ENCODE measurements at regions not wholly inside any gene's neighbourhood (a gene's known extent, or its start where the extent isn't known, plus 50 kb on each side); places are given as distances from the start of the nearest gene placed in this dataset.

- intact Hi-C loops (cut with micrococcal nuclease; ENCODE audit: unreplicated experiment) = no loop called here
- peaks cover 10% of the 10 kb centered on the region; the same call in 1 of the 2 replicates for H3K4me1 ChIP-seq (ENCODE audit: insufficient read depth, low read length)
- FAIRE-seq = no peak
- no peak for DNase-seq (ENCODE audit: low spot score)
- 0% methylated on average over 2 of the region's 2 CpGs for WGBS (ENCODE audit: low lambda C conversion rate)
- H3K4me3 ChIP-seq (replicated peaks in 1 of 3; ENCODE audit: insufficient read depth in 1 of 3, low read depth in 2 of 3, low read length in 3 of 3) = no peak overlapping the region
- CTCF ChIA-PET (ENCODE audit: low intra/inter-chr PET ratio, low total read pairs) = no interaction called here
- no peaks in the 10 kb centered on the region for H4K20me1 ChIP-seq (ENCODE audit: insufficient read depth, low read length)
- POLR2A ChIA-PET = no interaction called here
- H3K9me3 ChIP-seq (ENCODE audit: low read length) = no peaks in the 10 kb centered on the region
- no TSS peak for BruUV-seq (replicated peaks)
- H2AFZ ChIP-seq (ENCODE audit: low read length) = no peak overlapping the region
- H3K27me3 ChIP-seq (ENCODE audit: control insufficient read depth in 1 of 2, insufficient read depth in 2 of 2, low read length in 2 of 2) = peaks cover 0 to 2% of the 10 kb centered on the region in 2 experiments; a peak in 3 of 5 replicates
- ATAC-seq = no peak
- no peak overlapping the region for H3K4me2 ChIP-seq (ENCODE audit: low read depth, low read length)
- in situ Hi-C loops (cut with HindIII; ENCODE audit: extremely low pct_ligation_motif_present, low pct_unique_long_range_greater_than_20kb) = loop anchor here (10.0 kb wide), 1 partner anchor 615 kb away; no protein-coding TSS in a partner anchor
- H3K9ac ChIP-seq (ENCODE audit: insufficient read depth, low read depth, low read length) = no peak overlapping the region
- H3K27ac ChIP-seq (ENCODE audit: extremely low read length, insufficient read depth, low read length) = no peak overlapping the region
- no peaks in the 10 kb centered on the region for H3K36me3 ChIP-seq (replicated peaks in 1 of 2; ENCODE audit: control insufficient read depth in 1 of 2, insufficient read depth in 2 of 2, low read length in 2 of 2)
- H3K79me2 ChIP-seq (ENCODE audit: insufficient read depth, low read length) = no peaks in the 10 kb centered on the region
- TF ChIP-seq HNRNPL (IDR thresholded peaks at IDR 0.05; ENCODE audit: low read depth, low read length) (no peak), SMYD3 (CRISPR knock-in tag; IDR thresholded peaks at IDR 0.05) (no peak), CREB3 (CRISPR knock-in tag; IDR thresholded peaks at IDR 0.05) (no peak), ZBTB44 (CRISPR knock-in tag; IDR thresholded peaks at IDR 0.05) (no peak), DNMT3B (CRISPR knock-in tag; conservative IDR thresholded peaks at IDR 0.05) (no peak), ZNF333 (CRISPR knock-in tag; IDR thresholded peaks at IDR 0.05; ENCODE audit: borderline replicate concordance) (no peak), MEIS2 (CRISPR knock-in tag; IDR thresholded peaks at IDR 0.05) (no peak), ZNF772 (CRISPR knock-in tag; IDR thresholded peaks at IDR 0.05) (no peak), SMARCC2 (IDR thresholded peaks at IDR 0.05) (no peak), FOXM1 (CRISPR knock-in tag; IDR thresholded peaks at IDR 0.05) (no peak), ZBTB42 (CRISPR knock-in tag; IDR thresholded peaks at IDR 0.05) (no peak), HIVEP1 (CRISPR knock-in tag; IDR thresholded peaks at IDR 0.05) (no peak), RXRB (CRISPR knock-in tag; IDR thresholded peaks at IDR 0.05; ENCODE audit: borderline replicate concordance) (no peak)
- TF ChIP-seq, protein P1, sequence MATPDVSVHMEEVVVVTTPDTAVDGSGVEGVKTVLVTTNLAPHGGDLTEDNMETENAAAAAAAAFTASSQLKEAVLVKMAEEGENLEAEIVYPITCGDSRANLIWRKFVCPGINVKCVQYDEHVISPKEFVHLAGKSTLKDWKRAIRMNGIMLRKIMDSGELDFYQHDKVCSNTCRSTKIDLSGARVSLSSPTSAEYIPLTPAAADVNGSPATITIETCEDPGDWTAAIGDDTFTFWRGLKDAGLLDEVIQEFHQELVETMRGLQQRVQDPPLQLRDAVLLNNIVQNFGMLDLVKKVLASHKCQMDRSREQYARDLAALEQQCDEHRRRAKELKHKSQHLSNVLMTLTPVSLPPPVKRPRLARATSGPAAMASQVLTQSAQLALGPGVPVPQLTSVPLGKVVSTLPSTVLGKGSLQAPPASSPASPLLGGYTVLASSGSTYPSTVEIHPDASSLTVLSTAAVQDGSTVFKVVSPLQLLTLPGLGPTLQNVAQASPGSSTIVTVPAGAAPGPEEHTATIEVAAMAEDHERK (CRISPR knock-in tag; IDR thresholded peaks at IDR 0.05; ENCODE audit: low read depth) = no peak
- TF ChIP-seq, protein P2, sequence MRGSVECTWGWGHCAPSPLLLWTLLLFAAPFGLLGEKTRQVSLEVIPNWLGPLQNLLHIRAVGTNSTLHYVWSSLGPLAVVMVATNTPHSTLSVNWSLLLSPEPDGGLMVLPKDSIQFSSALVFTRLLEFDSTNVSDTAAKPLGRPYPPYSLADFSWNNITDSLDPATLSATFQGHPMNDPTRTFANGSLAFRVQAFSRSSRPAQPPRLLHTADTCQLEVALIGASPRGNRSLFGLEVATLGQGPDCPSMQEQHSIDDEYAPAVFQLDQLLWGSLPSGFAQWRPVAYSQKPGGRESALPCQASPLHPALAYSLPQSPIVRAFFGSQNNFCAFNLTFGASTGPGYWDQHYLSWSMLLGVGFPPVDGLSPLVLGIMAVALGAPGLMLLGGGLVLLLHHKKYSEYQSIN (CRISPR knock-in tag; IDR thresholded peaks at IDR 0.05; ENCODE audit: borderline replicate concordance) = no peak
Observed at GRCh38 chr18:6489977-6490376, 75.3 kb upstream of the L3MBTL4 start.
